ENCODE measurements at regions not wholly inside any gene's neighbourhood (a gene's known extent, or its start where the extent isn't known, plus 50 kb on each side); places are given as distances from the start of the nearest gene placed in this dataset.
"Not testable (repeated sequence)": the region's sequence is repeated elsewhere in the genome, so short reads cannot be mapped to it uniquely, and the experiment has no call there.

DNA sequence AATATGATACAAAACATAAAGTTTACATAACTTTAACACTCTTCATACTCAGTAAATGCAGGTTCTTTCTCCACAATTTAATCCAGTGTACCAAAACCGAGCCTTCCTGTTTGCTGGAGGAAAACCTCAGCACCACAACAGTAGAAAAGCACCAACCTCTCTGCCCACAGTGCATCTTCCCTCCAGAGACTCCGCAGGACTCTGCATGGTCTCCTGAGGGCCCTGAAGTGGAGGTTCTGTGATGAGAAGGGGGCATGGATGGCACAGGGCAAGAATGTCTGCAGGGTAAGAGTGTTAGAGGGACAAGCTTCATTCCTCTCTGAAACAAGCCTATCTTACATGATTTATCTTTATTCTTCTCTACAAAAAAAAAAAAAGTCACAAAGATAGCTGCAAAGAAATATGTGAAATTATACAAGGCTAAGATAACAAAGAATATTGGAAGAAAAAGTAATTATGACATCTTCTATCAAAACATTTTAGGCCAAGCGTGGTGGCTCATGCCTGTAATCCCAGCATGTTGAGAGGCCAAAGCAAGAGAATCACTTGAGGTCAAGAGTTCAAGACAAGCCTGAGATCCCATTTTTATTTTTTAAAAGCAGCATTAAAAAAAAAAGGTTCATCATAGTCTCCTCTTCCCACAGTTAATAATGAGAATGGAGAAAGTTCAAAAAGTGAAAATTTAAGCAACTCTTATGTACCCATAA lies 102.0 kb downstream of the VPREB1 start:
- no peak for DNase-seq

- no peak for DNase-seq
Measured at GRCh38 chr22:22348127-22348814, 103.7 kb downstream of the VPREB1 start.

- DNase-seq, result no peak
Measured at GRCh38 chr22:22348815-22349454, 104.3 kb downstream of the VPREB1 start.

- DNase-seq, result no peak
Measured at GRCh38 chr22:22349455-22349836, 104.9 kb downstream of the VPREB1 start.

DNA sequence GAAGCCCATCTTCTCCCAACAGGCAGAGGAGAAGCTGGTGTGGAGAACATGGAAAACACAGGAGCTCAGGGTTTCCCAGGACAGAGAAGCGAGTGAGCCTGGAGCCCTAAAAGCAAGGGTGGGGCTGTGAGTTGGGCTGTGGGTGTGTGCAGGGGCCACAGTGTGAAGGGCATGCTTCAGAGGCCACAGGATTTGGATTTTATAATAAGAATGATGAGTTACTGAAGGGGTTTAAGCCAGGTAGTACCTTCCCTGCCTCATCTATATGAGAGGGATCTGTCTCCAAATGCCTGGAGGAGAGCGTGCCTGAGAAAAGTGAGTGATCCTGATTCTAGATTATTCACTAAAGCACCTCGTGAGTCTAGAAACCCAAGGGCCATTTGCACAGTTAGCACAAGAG lies 106.8 kb downstream of the VPREB1 start:
- DNase-seq, result no peak

DNA sequence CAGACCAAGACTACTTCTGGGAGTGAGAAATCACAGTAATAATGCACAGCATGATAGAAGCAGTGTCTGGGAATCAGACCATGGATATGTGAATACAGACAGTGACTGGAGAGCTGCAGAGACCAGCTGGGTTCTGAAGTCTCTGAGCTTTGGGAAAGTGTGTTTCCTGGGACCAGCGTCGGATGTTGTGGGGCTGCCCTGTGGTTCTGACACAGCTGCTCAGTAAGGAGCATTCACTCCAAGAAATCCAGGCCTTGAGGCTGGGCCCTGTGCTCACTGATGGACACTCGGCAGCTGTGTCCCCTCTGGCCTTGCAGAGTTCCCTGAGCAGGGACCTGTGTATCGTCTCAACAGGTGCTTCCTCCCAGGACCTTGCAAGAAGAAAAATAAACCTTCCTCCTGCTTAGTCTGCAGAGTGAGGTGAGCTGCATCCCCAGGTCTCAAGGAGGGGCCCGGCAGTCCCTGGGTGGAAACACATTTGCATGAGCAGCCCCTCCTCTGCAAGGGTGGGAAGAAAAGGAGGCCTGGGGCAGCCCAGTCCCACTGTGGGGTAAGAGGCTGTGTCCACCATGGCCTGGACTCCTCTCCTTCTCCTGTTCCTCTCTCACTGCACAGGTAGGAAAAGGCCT lies 107.9 kb downstream of the VPREB1 start:
- DNase-seq, result no peak

DNA sequence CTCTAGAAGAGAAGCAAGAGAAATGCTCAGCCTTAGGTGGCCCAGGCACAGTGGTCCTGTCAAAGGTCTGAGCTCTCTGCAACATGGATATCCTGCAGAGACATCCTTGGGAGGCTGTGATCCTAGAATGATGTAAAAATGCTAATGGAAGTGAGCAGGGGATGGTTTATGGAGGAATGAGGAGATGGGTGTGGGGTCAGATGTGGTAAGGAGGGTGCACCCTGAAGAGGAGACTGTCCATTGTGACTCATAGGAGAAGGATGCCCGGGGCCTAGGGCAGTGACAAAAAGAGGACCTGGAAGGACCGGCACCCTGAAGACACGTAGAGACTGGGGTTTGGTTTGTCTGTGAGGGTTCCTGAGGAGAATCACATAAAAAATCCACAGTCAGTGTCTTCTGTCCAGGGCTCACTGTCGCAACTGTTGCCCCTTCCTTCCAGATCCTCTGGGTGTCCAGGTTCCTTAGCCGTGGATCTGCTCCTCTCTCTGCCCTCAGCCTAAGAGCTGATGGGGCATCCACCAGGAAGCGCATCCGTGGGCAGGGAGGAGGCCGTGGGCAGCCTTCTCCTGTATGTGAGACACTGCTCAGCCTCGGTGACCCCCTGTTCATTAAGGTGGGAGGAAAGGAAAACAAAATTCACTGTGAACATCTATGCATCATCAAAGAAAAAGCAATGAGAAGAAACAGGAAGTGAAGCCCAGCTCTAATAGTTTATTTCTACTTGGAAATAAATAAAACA lies 110.7 kb downstream of the VPREB1 start:
- no peak for DNase-seq

GRCh38 chr22:22357024-22357883 lies 112.7 kb downstream of the VPREB1 start:
- DNase-seq, result peak; percentile 70

- no peak for DNase-seq
Measured at GRCh38 chr22:22358152-22358551, 113.6 kb downstream of the VPREB1 start.

GRCh38 chr22:22358686-22359085 lies 114.1 kb downstream of the VPREB1 start:
- DNase-seq, result no peak

- DNase-seq, result no peak
Measured at GRCh38 chr22:22359465-22359864, 114.9 kb downstream of the VPREB1 start.

DNA sequence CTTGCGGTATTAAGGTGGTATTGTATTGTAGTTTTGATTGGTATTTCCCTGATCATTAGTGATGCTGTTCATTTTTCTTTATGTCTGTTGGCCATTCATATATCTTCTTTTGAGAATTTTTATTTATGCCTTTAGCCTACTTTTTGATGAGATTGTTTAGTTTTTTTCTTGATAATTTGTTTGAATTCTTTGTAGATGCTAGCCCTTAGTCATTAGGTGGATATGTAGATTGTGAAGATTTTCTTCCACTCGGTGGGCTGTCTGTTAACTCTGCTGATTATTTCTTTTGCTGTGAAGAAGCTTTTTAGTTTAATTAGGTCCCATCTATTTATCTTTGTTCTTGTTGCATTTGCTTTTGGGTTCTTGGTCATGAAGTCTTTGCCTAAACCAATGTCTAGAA lies 115.4 kb downstream of the VPREB1 start:
- no peak for DNase-seq

DNA sequence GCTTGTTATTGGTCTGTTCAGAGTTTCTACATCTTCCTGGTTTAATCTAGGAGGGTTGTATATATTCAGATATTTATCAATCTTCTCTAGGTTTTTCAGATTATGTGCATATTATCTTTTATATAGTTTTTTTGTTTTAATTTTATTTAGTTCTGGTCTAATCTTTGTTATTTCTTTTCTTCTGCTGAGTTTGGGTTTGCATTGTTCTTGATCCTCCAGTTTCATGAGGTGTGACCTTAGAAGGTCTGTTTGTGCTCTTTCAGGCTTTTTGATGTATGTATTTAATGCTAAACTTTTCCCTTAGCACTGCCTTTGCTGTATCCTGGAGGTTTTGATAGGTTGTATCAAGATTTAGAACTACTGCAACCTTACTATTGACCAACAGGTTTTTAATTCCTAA lies 117.7 kb downstream of the VPREB1 start:
- DNase-seq, result no peak

GRCh38 chr22:22362936-22363335 lies 118.3 kb downstream of the VPREB1 start:
- DNase-seq, result no peak

GRCh38 chr22:22364207-22364606 lies 119.6 kb downstream of the VPREB1 start:
- DNase-seq, result no peak

DNA sequence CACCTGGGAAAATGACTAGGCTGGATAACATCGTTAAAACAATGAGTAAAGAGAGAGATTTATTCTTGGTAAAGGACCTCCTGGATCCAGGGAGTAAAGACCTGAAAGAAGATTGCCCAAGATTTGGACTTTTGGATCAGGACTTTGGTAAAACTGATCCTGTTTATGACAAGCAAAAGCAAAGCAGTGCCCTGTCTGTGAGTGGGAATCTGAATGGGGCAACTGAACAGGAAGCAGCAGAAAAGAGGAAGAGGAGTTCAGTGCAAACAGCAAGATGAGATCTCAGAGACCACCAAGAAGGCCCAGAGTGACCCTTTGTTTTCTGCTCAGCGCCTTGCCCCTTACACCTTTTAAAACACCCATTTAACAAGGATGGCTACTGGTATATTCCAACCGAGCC lies 122.0 kb downstream of the VPREB1 start:
- DNase-seq, result no peak

GRCh38 chr22:22368516-22368915 lies 123.9 kb downstream of the VPREB1 start:
- no peak for DNase-seq

- DNase-seq, result not testable (repeated sequence)
Measured at GRCh38 chr22:22369219-22369963, 124.8 kb downstream of the VPREB1 start.

DNA sequence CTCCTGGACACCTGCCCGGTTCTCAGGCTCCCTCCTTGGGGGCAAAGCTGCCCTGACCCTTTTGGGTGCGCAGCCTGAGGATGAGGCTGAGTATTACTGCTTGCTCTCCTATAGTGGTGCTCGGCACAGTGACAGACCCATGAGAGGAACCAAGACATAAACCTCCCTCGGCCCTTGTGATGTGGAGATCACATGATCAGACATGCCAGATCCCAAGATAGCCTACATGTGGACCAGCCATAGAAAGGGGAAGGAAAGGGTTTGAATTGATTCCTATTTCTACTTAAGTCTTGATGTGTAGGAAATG lies 125.3 kb downstream of the VPREB1 start:
- no peak for DNase-seq

- no peak for DNase-seq
Measured at GRCh38 chr22:22371031-22371541, 126.5 kb downstream of the VPREB1 start.

GRCh38 chr22:22372086-22372485 lies 127.5 kb downstream of the VPREB1 start:
- DNase-seq, result no peak

Measured in 8988T (cell line).